ENCODE measurements at regions not wholly inside any gene's neighbourhood (a gene's known extent, or its start where the extent isn't known, plus 50 kb on each side); places are given as distances from the start of the nearest gene placed in this dataset.

DNA sequence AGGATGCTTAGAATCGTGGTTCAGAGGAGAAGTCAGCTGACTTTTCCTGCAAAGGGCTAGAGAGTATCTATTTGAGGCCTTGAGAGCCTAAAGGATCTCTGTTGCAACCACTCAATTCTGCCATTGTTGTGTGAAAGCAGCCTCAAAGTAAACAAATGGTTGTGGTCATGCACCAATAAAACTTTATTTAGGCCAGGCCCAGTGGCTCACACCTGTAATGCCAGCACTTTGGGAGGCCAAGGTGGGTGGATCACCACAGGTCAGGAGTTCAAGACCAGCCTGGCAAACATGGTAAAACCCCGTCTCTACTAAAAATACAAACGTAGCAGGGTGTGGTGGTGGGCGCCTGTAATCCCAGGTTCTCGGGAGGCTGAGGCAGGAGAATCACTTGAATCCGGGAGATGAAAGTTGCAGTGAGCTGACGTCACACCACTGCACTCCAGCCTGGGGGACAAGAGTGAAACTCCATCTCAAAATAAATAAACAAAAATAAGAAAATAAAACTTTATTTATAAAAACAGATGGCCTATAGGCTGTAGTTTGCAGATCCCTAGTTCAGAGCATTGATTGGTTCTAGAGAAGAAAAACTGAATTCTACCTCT, 135.9 kb upstream of the KLF4 start:
- ATAC-seq (replicated peaks) (no peak), DNase-seq (no peak)
- no peak overlapping the region for H3K27ac Mint-ChIP-seq
- no peaks in the 10 kb centered on the region for H3K36me3 Mint-ChIP-seq
- no peaks in the 10 kb centered on the region for H3K9me3 Mint-ChIP-seq
- peaks cover 3 to 6% of the 10 kb centered on the region in 2 donors for H3K4me1 Mint-ChIP-seq
- no peak overlapping the region for H3K4me3 Mint-ChIP-seq
- H3K27me3 Mint-ChIP-seq = peaks cover 8 to 11% of the 10 kb centered on the region in 2 donors

DNA sequence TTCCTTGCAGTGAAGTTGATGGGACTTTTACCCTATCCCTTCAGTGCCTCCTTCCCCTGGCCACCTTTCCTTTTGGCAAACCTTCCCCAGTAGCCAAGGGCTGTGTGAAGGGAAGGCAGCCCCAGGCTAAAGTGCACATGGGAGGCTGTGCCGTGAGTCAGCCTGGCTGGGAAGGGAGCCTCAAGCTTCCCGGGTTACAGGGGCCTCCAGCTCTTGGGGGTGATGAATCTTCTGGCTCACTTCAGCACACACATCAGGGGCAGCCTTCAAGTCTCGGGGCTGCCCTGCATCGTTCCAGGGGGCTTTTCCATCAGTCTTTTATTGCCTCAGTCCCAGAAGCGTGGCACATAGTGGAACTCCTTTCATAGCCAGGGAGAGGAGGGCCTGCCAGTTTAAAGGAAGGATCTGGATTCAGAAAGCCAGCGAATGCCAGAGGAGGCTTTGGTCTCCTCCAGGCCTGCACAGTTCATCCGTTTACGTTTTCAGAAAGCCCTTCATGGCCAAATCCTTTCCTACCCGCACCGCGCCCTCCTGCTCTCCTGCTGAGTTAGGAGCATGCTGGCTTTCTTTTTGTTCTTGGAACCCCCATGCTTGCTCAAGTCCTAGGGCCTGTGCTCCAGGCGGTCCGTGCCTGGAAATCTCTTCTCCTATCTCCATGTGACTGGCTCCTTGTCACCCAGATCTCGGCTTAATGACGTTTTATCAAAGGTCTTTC, 134.8 kb upstream of the KLF4 start:
- no peak for DNase-seq
- H3K27ac Mint-ChIP-seq = no peak overlapping the region
- H3K27me3 Mint-ChIP-seq = peaks cover 11 to 12% of the 10 kb centered on the region in 2 donors
- no peaks in the 10 kb centered on the region for H3K36me3 Mint-ChIP-seq
- ATAC-seq (replicated peaks) = no peak
- peaks cover 3 to 6% of the 10 kb centered on the region in 2 donors for H3K4me1 Mint-ChIP-seq
- no peaks in the 10 kb centered on the region for H3K9me3 Mint-ChIP-seq
- no peak overlapping the region for H3K4me3 Mint-ChIP-seq

GRCh38 chr9:107621436-107621835, 131.9 kb upstream of the KLF4 start:
- no peak overlapping the region for H3K4me3 Mint-ChIP-seq
- ATAC-seq (replicated peaks) = no peak
- H3K36me3 Mint-ChIP-seq = no peaks in the 10 kb centered on the region
- H3K27ac Mint-ChIP-seq = no peak overlapping the region
- H3K9me3 Mint-ChIP-seq = no peaks in the 10 kb centered on the region
- H3K4me1 Mint-ChIP-seq = peaks cover 3 to 6% of the 10 kb centered on the region in 2 donors
- no peak for DNase-seq
- H3K27me3 Mint-ChIP-seq = peaks cover 3 to 11% of the 10 kb centered on the region in 2 donors

- no peak overlapping the region for H3K27ac Mint-ChIP-seq
- H3K4me3 Mint-ChIP-seq = no peak overlapping the region
- DNase-seq (no peak), ATAC-seq (replicated peaks) (no peak)
- no peaks in the 10 kb centered on the region for H3K4me1 Mint-ChIP-seq
- no peaks in the 10 kb centered on the region for H3K9me3 Mint-ChIP-seq
- peaks cover 3 to 11% of the 10 kb centered on the region in 2 donors for H3K27me3 Mint-ChIP-seq
- H3K36me3 Mint-ChIP-seq = no peaks in the 10 kb centered on the region
Observed at GRCh38 chr9:107620801-107621200, 131.2 kb upstream of the KLF4 start.

- Mint-ChIP-seq H3K36me3 (no peaks in the 10 kb centered on the region), H3K27ac (no peak overlapping the region), H3K9me3 (no peaks in the 10 kb centered on the region), H3K4me1 (no peaks in the 10 kb centered on the region), H3K4me3 (no peak overlapping the region), H3K27me3 (peaks cover 3 to 11% of the 10 kb centered on the region in 2 donors)
- ATAC-seq (replicated peaks) (no peak), DNase-seq (no peak)
Observed at GRCh38 chr9:107620236-107620635, 130.7 kb upstream of the KLF4 start.

- DNase-seq = no peak
- no peak overlapping the region for H3K4me3 Mint-ChIP-seq
- no peaks in the 10 kb centered on the region for H3K4me1 Mint-ChIP-seq
- ATAC-seq (replicated peaks) = no peak
- no peak overlapping the region for H3K27ac Mint-ChIP-seq
- peaks cover 3 to 9% of the 10 kb centered on the region in 2 donors for H3K27me3 Mint-ChIP-seq
- H3K9me3 Mint-ChIP-seq = no peaks in the 10 kb centered on the region
- no peaks in the 10 kb centered on the region for H3K36me3 Mint-ChIP-seq
Observed at GRCh38 chr9:107615321-107615720, 125.8 kb upstream of the KLF4 start.

DNA sequence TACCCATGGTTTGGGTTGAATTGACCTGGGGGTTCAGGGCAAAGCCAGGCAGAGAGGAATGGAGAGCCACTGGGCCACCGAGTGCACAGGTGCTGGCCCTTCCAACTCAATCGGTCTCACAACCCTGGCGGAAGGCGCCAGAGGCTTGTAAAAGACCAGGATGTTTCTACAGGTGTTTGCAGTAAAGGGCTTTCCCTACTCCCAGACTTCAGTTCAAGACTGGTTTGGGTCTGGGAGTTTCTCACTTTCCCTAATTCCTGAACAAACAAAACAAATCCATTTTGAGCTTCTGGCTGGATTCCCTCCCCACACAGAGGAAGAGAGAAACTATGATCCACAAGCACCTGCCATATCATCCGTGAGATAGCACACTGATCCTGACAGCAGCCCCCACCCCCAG, 125.2 kb upstream of the KLF4 start:
- no peak for ATAC-seq (replicated peaks)
- DNase-seq = no peak
- Mint-ChIP-seq H3K4me1 (no peaks in the 10 kb centered on the region), H3K4me3 (no peak overlapping the region), H3K9me3 (no peaks in the 10 kb centered on the region), H3K27ac (no peak overlapping the region), H3K27me3 (peaks cover 3 to 14% of the 10 kb centered on the region in 2 donors), H3K36me3 (no peaks in the 10 kb centered on the region)

DNA sequence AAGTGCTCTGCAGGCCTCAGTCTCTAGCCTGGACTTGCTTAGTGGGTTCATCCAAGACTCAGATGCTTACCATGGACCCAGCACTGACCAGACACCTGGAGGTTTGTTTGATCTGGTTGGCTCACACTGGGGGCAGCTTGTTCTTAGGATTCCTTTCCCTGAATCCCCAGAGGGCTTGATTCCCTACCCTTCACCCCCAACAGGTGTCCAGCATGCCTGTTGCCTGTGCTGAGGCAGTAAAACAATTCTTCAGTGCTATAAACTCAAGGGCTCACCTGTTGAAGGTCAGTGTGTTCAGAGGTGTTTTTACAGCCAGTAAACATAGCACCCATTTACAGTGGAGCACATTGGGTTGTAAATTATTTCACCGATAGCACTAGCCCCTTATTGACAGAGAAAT, 123.8 kb upstream of the KLF4 start:
- H3K27me3 Mint-ChIP-seq = peaks cover 0 to 18% of the 10 kb centered on the region in 2 donors
- no peak for ATAC-seq (replicated peaks)
- DNase-seq = no peak

GRCh38 chr9:107612136-107612535, 122.6 kb upstream of the KLF4 start:
- no peak for DNase-seq
- H3K27me3 Mint-ChIP-seq = peaks cover 0 to 18% of the 10 kb centered on the region in 2 donors
- ATAC-seq (replicated peaks) = no peak
- H3K9me3 Mint-ChIP-seq = no peaks in the 10 kb centered on the region
- H3K4me1 Mint-ChIP-seq = no peaks in the 10 kb centered on the region
- H3K4me3 Mint-ChIP-seq = no peak overlapping the region
- no peak overlapping the region for H3K27ac Mint-ChIP-seq
- H3K36me3 Mint-ChIP-seq = no peaks in the 10 kb centered on the region

More for the DNA sequence above, 123.8 kb upstream of the KLF4 start:
- no peaks in the 10 kb centered on the region for H3K36me3 Mint-ChIP-seq
- H3K27ac Mint-ChIP-seq = no peak overlapping the region
- no peak overlapping the region for H3K4me3 Mint-ChIP-seq
- H3K4me1 Mint-ChIP-seq = no peaks in the 10 kb centered on the region
- no peaks in the 10 kb centered on the region for H3K9me3 Mint-ChIP-seq

GRCh38 chr9:107609547-107609946, 120.0 kb upstream of the KLF4 start:
- Mint-ChIP-seq H3K27ac (no peak overlapping the region), H3K36me3 (no peaks in the 10 kb centered on the region), H3K4me3 (no peak overlapping the region), H3K9me3 (no peaks in the 10 kb centered on the region), H3K4me1 (no peaks in the 10 kb centered on the region), H3K27me3 (peaks cover 3 to 18% of the 10 kb centered on the region in 2 donors)
- no peak for DNase-seq
- no peak for ATAC-seq (replicated peaks)

GRCh38 chr9:107606149-107606790, 116.7 kb upstream of the KLF4 start:
- Mint-ChIP-seq H3K27me3 (peaks cover 3 to 15% of the 10 kb centered on the region in 2 donors), H3K27ac (no peak overlapping the region), H3K36me3 (no peaks in the 10 kb centered on the region), H3K4me3 (no peak overlapping the region), H3K4me1 (no peaks in the 10 kb centered on the region), H3K9me3 (no peaks in the 10 kb centered on the region)
- no peak for DNase-seq
- ATAC-seq (replicated peaks) = no peak

GRCh38 chr9:107605041-107605440, 115.5 kb upstream of the KLF4 start:
- ATAC-seq (replicated peaks) (no peak), DNase-seq (no peak)
- peaks cover 3 to 7% of the 10 kb centered on the region in 2 donors for H3K27me3 Mint-ChIP-seq

DNA sequence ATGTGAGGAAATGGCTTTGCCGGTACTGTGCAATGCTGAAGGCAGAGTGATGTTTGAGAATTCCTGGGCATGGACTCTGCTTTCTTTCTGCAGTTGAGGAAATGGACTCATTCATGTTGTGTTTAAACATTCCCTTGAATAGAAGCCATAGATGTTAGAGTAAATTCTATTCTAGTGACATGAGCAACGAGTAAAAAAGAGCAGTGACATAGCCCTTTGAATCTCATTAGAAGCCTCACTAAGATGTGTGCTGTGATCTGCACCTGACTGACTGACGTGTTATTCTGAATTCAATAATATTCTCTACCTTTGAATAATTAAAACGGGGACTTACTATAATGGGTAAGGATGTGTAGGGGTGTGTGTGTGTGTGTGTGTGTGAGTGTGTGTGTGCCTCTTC, 113.7 kb upstream of the KLF4 start:
- Mint-ChIP-seq H3K9me3 (no peaks in the 10 kb centered on the region), H3K27me3 (peaks cover 0 to 3% of the 10 kb centered on the region in 2 donors), H3K4me3 (no peak overlapping the region), H3K4me1 (no peaks in the 10 kb centered on the region), H3K36me3 (no peaks in the 10 kb centered on the region), H3K27ac (no peak overlapping the region)
- DNase-seq (no peak), ATAC-seq (replicated peaks) (no peak)

More at GRCh38 chr9:107605041-107605440, 115.5 kb upstream of the KLF4 start:
- H3K27ac Mint-ChIP-seq = no peak overlapping the region
- no peak overlapping the region for H3K4me3 Mint-ChIP-seq
- no peaks in the 10 kb centered on the region for H3K9me3 Mint-ChIP-seq
- H3K36me3 Mint-ChIP-seq = no peaks in the 10 kb centered on the region
- H3K4me1 Mint-ChIP-seq = no peaks in the 10 kb centered on the region

DNA sequence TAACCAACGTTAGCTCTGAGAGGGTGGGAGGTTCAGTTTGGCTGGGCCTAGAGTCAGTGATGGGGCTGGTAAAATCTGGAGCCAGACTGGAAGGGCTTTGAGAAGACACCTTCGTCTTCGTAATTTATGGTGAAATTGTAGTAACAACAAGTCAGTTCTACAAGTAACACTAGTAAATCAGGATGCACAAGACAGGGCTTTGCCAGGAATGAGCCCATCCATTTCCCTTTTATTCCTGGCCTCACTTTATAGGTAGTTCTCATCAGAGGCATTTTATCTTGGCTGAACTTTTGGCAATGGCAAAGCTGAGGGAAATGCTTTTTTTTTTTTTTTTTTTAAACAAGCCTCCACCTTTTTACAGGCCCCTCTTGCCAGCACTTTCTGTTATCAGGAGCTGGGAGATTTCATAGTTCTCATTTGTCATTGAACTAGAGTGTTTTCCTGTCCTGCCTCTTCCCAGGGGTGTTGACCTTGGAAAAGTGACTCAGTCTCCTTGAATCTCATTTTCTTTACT, 110.5 kb upstream of the KLF4 start:
- Mint-ChIP-seq H3K4me3 (no peak overlapping the region), H3K4me1 (no peaks in the 10 kb centered on the region), H3K27ac (no peak overlapping the region), H3K36me3 (no peaks in the 10 kb centered on the region), H3K27me3 (peaks cover 0 to 6% of the 10 kb centered on the region in 2 donors), H3K9me3 (no peaks in the 10 kb centered on the region)
- no peak for ATAC-seq (replicated peaks)
- no peak for DNase-seq

Measured in stimulated activated naive B cell treated with anti-CD40 and anti-IgM and Interleukin-4, amounts not matched to agents 10 μg/mL and 1 μg/mL and 100 μg/mL, for 72 hours (primary cell).